ENCODE measurements at regions not wholly inside any gene's neighbourhood (a gene's known extent, or its start where the extent isn't known, plus 50 kb on each side); places are given as distances from the start of the nearest gene placed in this dataset.

- no peak for TF ChIP-seq ZFX (IDR thresholded peaks at IDR 0.05; ENCODE audit: borderline replicate concordance)
- no peak for TF ChIP-seq CTCF (IDR thresholded peaks at IDR 0.05)
- no peak overlapping the region for H3K27ac ChIP-seq
Measured at GRCh38 chr4:117949621-117950020, 84.7 kb upstream of the NDST3 start.

- TF ChIP-seq CTCF (IDR thresholded peaks at IDR 0.05): no peak
- TF ChIP-seq ZFX (IDR thresholded peaks at IDR 0.05; ENCODE audit: borderline replicate concordance): no peak
- no peak overlapping the region for H3K27ac ChIP-seq
Measured at GRCh38 chr4:117957571-117957970, 76.7 kb upstream of the NDST3 start.

GRCh38 chr4:117965622-117966021, 68.7 kb upstream of the NDST3 start:
- TF ChIP-seq ZFX (IDR thresholded peaks at IDR 0.05; ENCODE audit: borderline replicate concordance): no peak
- no peak for TF ChIP-seq CTCF (IDR thresholded peaks at IDR 0.05)
- H3K27ac ChIP-seq: no peak overlapping the region

- TF ChIP-seq CTCF (IDR thresholded peaks at IDR 0.05) (no peak), ZFX (IDR thresholded peaks at IDR 0.05; ENCODE audit: borderline replicate concordance) (no peak)
- H3K27ac ChIP-seq: no peak overlapping the region
Measured at GRCh38 chr4:117968606-117969005, 65.7 kb upstream of the NDST3 start.

GRCh38 chr4:117971403-117971802, 62.9 kb upstream of the NDST3 start:
- TF ChIP-seq ZFX (IDR thresholded peaks at IDR 0.05; ENCODE audit: borderline replicate concordance) (no peak), CTCF (IDR thresholded peaks at IDR 0.05) (no peak)
- H3K27ac ChIP-seq: no peak overlapping the region

GRCh38 chr4:117983541-117984365, 50.5 kb upstream of the NDST3 start:
- TF ChIP-seq CTCF (IDR thresholded peaks at IDR 0.05) (no peak), ZFX (IDR thresholded peaks at IDR 0.05; ENCODE audit: borderline replicate concordance) (no peak)
- no peak overlapping the region for H3K27ac ChIP-seq

GRCh38 chr4:117984366-117984680, 50.0 kb upstream of the NDST3 start:
- H3K27ac ChIP-seq: no peak overlapping the region
- TF ChIP-seq CTCF (IDR thresholded peaks at IDR 0.05) (no peak), ZFX (IDR thresholded peaks at IDR 0.05; ENCODE audit: borderline replicate concordance) (no peak)
